Smooth muscle cell (in vitro differentiated cells): ENCODE measurements at regions not wholly inside any gene's neighbourhood (a gene's known extent, or its start where the extent isn't known, plus 50 kb on each side); places are given as distances from the start of the nearest gene placed in this dataset.

Experiments
- DNase-seq: peaks from one replicate; lab custom pipeline; 2025; ENCODE audit not compliant: unreplicated experiment; lab: John Stamatoyannopoulos, UW
- H2AFZ ChIP-seq: fragments of 200-600 bp; sonication (generic); 2 replicates; pipeline ENCODE4 v1.6.0; 2016; ENCODE audit warnings: antibody characterized with exemption, low read depth, mild to moderate bottlenecking
- H3F3A ChIP-seq: fragments of 200-600 bp; sonication (generic); 2 replicates; pipeline ENCODE4 v1.6.0; 2017; ENCODE audit warnings: antibody characterized with exemption, low read depth
- H3K27ac ChIP-seq: fragments of 200-600 bp; sonication (generic); 2 replicates; pipeline ENCODE4 v1.5.1; 2016; ENCODE audit warnings: low read depth, mild to moderate bottlenecking
- H3K27me3 ChIP-seq: fragments of 200-600 bp; sonication (generic); 2 replicates; pipeline ENCODE4 v1.6.1; 2016; ENCODE audit warnings: low read depth, mild to moderate bottlenecking
- H3K36me3 ChIP-seq: fragments of 200-600 bp; sonication (generic); 2 replicates; pipeline ENCODE4 v1.5.1; 2016; ENCODE audit warnings: low read depth
- H3K4me1 ChIP-seq: fragments of 200-600 bp; sonication (generic); 2 replicates; pipeline ENCODE4 v1.5.1; 2016; ENCODE audit warnings: low read depth
- H3K4me2 ChIP-seq: fragments of 200-600 bp; sonication (generic); 2 replicates; pipeline ENCODE4 v1.6.0; 2016; ENCODE audit warnings: mild to moderate bottlenecking
- H3K4me3 ChIP-seq: fragments of 200-600 bp; sonication (generic); 2 replicates; pipeline ENCODE4 v1.5.1; 2016; ENCODE audit warnings: mild to moderate bottlenecking
- H3K79me2 ChIP-seq: fragments of 200-600 bp; sonication (generic); 2 replicates; pipeline ENCODE4 v1.6.0; 2016; ENCODE audit warnings: low read depth, mild to moderate bottlenecking
- H3K9ac ChIP-seq: fragments of 200-600 bp; sonication (generic); 2 replicates; pipeline ENCODE4 v1.6.0; 2016; ENCODE audit warnings: low read depth
- H3K9me3 ChIP-seq: fragments of 200-600 bp; sonication (generic); replicated peaks from 2 replicates; pipeline ENCODE4 v1.5.1; 2016; ENCODE audit warnings: low read depth
- H4K20me1 ChIP-seq: fragments of 200-600 bp; sonication (generic); 2 replicates; pipeline ENCODE4 v1.6.0; 2016; ENCODE audit warnings: low read depth
- WGBS: methylation state at CpG from one replicate; pipeline ENCODE4 v1.1.7; 2016; ENCODE audit warnings: low lambda C conversion rate; 5-methylcytosine and 5-hydroxymethylcytosine counted together
- TF ChIP-seq, protein P1 (sequence below): fragments of 200-600 bp; sonication (generic); IDR thresholded peaks from 2 replicates; pipeline ENCODE4 v1.5.1; 2017; ENCODE audit warnings: borderline replicate concordance, mild to moderate bottlenecking, antibody characterized with exemption; ENCODE audit not compliant: insufficient read depth, poor library complexity, severe bottlenecking

DNA sequence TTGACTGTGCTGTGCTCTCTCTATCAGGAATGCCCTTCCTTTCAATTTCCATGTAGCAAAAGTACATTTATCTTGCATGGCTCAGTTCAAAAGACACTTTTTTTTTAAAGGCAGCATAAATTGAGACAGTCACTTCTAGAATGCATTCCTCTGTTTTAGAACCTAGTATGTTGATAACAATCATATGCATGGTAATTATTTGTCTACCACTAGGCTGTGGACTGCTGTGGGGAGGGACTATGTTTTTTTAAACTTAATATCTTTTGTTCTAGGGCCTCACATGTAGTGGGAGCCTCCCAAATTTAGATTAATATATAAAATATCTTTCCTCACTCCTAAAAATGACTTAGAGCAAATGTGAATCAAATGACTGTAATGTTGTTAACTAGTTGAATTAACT is 269.9 kb downstream of the MEIS1 start:
- H3K9me3 ChIP-seq: no peaks in the 10 kb centered on the region
- no peaks in the 10 kb centered on the region for H3K79me2 ChIP-seq
- no peak overlapping the region for H3K9ac ChIP-seq
- H3K4me2 ChIP-seq: no peak overlapping the region
- H3K4me3 ChIP-seq: no peak overlapping the region
- DNase-seq: no peak
- no peaks in the 10 kb centered on the region for H4K20me1 ChIP-seq
- no peaks in the 10 kb centered on the region for H3F3A ChIP-seq
- no peak overlapping the region for H3K27ac ChIP-seq
- peaks cover 5% of the 10 kb centered on the region for H3K4me1 ChIP-seq
- no peaks in the 10 kb centered on the region for H3K36me3 ChIP-seq
- H3K27me3 ChIP-seq: no peaks in the 10 kb centered on the region
- H2AFZ ChIP-seq: no peak overlapping the region
- TF ChIP-seq, protein P1, sequence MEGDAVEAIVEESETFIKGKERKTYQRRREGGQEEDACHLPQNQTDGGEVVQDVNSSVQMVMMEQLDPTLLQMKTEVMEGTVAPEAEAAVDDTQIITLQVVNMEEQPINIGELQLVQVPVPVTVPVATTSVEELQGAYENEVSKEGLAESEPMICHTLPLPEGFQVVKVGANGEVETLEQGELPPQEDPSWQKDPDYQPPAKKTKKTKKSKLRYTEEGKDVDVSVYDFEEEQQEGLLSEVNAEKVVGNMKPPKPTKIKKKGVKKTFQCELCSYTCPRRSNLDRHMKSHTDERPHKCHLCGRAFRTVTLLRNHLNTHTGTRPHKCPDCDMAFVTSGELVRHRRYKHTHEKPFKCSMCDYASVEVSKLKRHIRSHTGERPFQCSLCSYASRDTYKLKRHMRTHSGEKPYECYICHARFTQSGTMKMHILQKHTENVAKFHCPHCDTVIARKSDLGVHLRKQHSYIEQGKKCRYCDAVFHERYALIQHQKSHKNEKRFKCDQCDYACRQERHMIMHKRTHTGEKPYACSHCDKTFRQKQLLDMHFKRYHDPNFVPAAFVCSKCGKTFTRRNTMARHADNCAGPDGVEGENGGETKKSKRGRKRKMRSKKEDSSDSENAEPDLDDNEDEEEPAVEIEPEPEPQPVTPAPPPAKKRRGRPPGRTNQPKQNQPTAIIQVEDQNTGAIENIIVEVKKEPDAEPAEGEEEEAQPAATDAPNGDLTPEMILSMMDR: no peak

DNA sequence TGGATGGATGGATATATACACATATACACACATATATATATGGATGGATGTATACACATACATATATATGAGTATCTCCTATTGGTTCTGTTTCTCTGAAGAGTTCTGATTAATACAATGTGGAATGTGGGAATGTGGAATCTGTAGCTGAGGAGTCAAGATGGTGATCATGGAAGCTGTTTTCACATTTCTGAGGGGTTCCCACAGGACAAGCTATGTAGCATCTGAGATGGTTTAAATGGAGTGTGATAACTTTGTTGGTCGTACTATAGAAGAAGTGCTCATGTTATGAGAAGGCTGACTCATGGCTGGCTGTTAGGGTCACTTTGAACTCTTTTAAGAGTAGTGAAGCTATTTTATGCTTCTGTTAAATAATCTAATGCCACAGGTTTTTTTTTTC is 279.7 kb downstream of the MEIS1 start:
- Histone ChIP-seq H3F3A (no peaks in the 10 kb centered on the region), H3K79me2 (no peaks in the 10 kb centered on the region), H2AFZ (no peak overlapping the region), H3K4me2 (no peak overlapping the region), H3K9me3 (no peaks in the 10 kb centered on the region), H3K36me3 (no peaks in the 10 kb centered on the region), H3K27ac (no peak overlapping the region), H3K4me3 (no peak overlapping the region), H3K4me1 (peaks cover 17% of the 10 kb centered on the region), H3K9ac (no peak overlapping the region), H4K20me1 (no peaks in the 10 kb centered on the region), H3K27me3 (no peaks in the 10 kb centered on the region)
- no peak for DNase-seq
- TF ChIP-seq, protein P1: no peak
- WGBS: 36% methylated on average over 1 of the region's 1 CpG

DNA sequence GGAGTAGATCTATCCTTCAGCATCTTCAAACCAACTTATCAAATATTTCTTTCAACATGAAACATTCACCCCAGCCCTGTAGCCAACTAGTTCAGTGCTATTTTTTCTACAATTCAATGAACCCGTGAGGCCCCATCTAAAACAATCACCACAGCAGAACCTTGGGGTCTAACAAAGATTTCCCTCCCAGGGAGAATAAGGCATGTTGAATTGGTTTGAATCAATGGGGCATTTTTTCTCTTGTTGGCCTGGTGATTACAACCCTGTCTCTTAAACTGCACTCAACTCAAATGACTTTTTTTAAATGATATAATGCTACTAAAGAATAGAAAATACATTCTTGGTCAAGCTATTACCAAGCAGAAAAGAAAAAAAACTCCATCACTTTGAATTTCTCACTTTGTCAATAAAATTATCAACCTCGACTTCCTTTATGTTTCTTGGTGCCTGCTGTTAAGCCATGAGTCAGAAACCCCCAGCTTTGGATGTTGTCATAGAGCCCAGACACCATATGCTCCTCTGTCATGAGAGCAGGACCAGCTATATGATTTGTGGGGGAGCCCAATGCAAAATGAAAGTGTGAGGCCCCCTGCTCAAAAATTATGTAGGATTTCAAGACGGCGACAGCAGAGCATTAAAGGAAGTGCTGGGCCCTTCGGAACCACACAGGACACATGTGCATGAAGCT is 282.4 kb downstream of the MEIS1 start:
- no peaks in the 10 kb centered on the region for H3F3A ChIP-seq
- no peaks in the 10 kb centered on the region for H3K79me2 ChIP-seq
- TF ChIP-seq, protein P1: no peak
- H3K4me1 ChIP-seq: peaks cover 17% of the 10 kb centered on the region
- no peaks in the 10 kb centered on the region for H3K9me3 ChIP-seq
- no peak overlapping the region for H3K9ac ChIP-seq
- H3K4me2 ChIP-seq: no peak overlapping the region
- no peak for DNase-seq
- no peak overlapping the region for H2AFZ ChIP-seq
- no peaks in the 10 kb centered on the region for H4K20me1 ChIP-seq
- H3K27ac ChIP-seq: no peak overlapping the region
- H3K4me3 ChIP-seq: no peak overlapping the region
- no peaks in the 10 kb centered on the region for H3K36me3 ChIP-seq
- no peaks in the 10 kb centered on the region for H3K27me3 ChIP-seq
- WGBS: 60% methylated on average over 5 of the region's 5 CpGs

DNA sequence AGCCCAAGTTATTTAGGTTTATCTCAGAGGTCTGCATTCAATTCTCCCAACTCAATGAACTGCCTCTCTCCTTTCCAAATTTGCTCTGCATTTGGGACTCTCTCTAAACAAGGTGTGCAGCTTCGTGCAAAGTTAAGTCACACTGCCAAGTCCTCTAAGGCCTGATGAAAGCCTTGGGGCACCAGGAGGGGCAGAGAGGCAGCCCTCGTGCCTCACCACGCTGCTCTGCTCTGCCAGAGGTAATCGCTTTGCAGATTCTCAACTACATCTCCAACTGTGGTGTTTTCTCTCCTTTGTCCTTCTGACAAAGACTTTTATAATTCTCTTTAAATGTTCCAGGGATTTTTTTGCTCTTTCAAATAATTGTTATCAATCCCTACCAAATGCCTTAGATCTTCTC is 283.0 kb downstream of the MEIS1 start:
- TF ChIP-seq, protein P1: no peak
- H3K79me2 ChIP-seq: no peaks in the 10 kb centered on the region
- H3K9me3 ChIP-seq: no peaks in the 10 kb centered on the region
- H2AFZ ChIP-seq: peak overlapping the region; percentile 50
- H3K4me1 ChIP-seq: peaks cover 17% of the 10 kb centered on the region
- no peaks in the 10 kb centered on the region for H4K20me1 ChIP-seq
- H3K36me3 ChIP-seq: no peaks in the 10 kb centered on the region
- no peak overlapping the region for H3K9ac ChIP-seq
- H3K27ac ChIP-seq: no peak overlapping the region
- DNase-seq: no peak
- H3K4me2 ChIP-seq: no peak overlapping the region
- WGBS: 82% methylated on average over 4 of the region's 4 CpGs
- H3F3A ChIP-seq: no peaks in the 10 kb centered on the region
- no peaks in the 10 kb centered on the region for H3K27me3 ChIP-seq
- H3K4me3 ChIP-seq: no peak overlapping the region
